ENCODE measurements at regions not wholly inside any gene's neighbourhood (a gene's known extent, or its start where the extent isn't known, plus 50 kb on each side); places are given as distances from the start of the nearest gene placed in this dataset.

DNA sequence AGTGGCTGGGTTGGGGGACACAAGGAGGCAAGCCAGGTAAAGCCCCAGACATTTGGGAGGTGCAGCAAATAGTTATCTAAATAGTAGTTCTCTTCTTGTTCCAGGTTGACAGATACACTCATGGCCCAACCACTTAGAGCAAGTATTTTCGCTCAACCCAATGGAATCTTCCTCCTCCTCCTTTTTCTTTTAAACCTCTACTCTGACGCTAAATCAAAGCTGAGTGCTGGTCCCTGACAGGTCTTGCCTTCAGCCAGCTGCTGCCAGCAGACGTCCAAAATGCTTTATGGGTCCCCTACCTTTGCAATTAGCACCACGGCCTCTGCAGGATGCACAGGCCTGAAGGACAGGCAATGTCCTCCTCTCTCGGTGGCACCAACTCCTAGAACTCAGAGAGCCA, 558.5 kb downstream of the MIAT start:
- TF ChIP-seq CTCF (IDR thresholded peaks at IDR 0.05; ENCODE audit: borderline replicate concordance, extremely low read depth, insufficient read depth): no peak
- H3K9ac ChIP-seq (ENCODE audit: low read length in 3 of 3): no peak overlapping the region
- intact Hi-C loops (cut with DNase I): no loop called here
- DNase-seq (peak in 2 of 5 donors; percentile 50 to 52), FAIRE-seq (no peak)
- H3K4me1 ChIP-seq (ENCODE audit: control insufficient read depth in 2 of 3, insufficient read depth in 2 of 3, low read depth in 1 of 3, low read length in 3 of 3): no peaks in the 10 kb centered on the region
- H3K27me3 ChIP-seq (ENCODE audit: control insufficient read depth, insufficient read depth, low read length): no peaks in the 10 kb centered on the region
- no peak overlapping the region for H3K27ac ChIP-seq (ENCODE audit: low read depth in 2 of 2, low read length in 2 of 2)
- H3K9me3 ChIP-seq (ENCODE audit: control insufficient read depth in 2 of 3, insufficient read depth in 1 of 3, low read length in 3 of 3): no peaks in the 10 kb centered on the region
- no peak overlapping the region for H3K4me3 ChIP-seq (ENCODE audit: low read length in 3 of 3)
- H3K36me3 ChIP-seq (ENCODE audit: control insufficient read depth in 2 of 3, insufficient read depth in 3 of 3, low read length in 3 of 3): no peaks in the 10 kb centered on the region

- Histone ChIP-seq H3K9me3 (ENCODE audit: control insufficient read depth in 2 of 3, insufficient read depth in 1 of 3, low read length in 3 of 3) (no peaks in the 10 kb centered on the region), H3K4me3 (ENCODE audit: low read length in 3 of 3) (no peak overlapping the region), H3K27ac (ENCODE audit: low read depth in 2 of 2, low read length in 2 of 2) (no peak overlapping the region), H3K27me3 (ENCODE audit: control insufficient read depth, insufficient read depth, low read length) (no peaks in the 10 kb centered on the region), H3K4me1 (ENCODE audit: control insufficient read depth in 2 of 3, insufficient read depth in 2 of 3, low read depth in 1 of 3, low read length in 3 of 3) (no peaks in the 10 kb centered on the region), H3K36me3 (ENCODE audit: control insufficient read depth in 2 of 3, insufficient read depth in 3 of 3, low read length in 3 of 3) (no peaks in the 10 kb centered on the region), H3K9ac (ENCODE audit: low read length in 3 of 3) (no peak overlapping the region)
- intact Hi-C loops (cut with DNase I): no loop called here
- no peak for FAIRE-seq
- TF ChIP-seq CTCF (IDR thresholded peaks at IDR 0.05; ENCODE audit: borderline replicate concordance, extremely low read depth, insufficient read depth): no peak
- no peak for DNase-seq
These were observed 559.1 kb downstream of the MIAT start for GRCh38 chr22:27216444-27216843.

DNA sequence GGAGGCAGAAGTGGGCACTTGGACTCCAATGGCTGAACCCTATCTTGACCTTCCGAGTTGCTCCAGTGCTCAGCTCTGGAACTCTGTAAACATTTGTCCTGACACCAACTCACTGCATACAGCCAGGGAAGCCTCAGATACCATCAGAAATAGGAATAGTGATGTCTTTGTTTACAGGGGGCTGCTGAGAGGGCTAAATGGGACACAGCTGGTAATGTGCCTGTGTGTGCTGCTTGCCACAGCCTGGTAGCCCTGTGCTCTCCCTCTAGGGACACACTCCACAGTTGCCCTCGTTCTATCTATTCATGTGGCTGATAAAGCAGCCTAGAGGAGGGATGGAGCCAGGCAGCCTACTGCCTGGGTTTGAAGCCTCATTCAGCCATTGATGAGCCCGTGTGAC, 559.8 kb downstream of the MIAT start:
- H3K4me1 ChIP-seq (ENCODE audit: control insufficient read depth in 2 of 3, insufficient read depth in 2 of 3, low read depth in 1 of 3, low read length in 3 of 3): no peaks in the 10 kb centered on the region
- H3K27me3 ChIP-seq (ENCODE audit: control insufficient read depth, insufficient read depth, low read length): no peaks in the 10 kb centered on the region
- H3K4me3 ChIP-seq (ENCODE audit: low read length in 3 of 3): no peak overlapping the region
- no peak for FAIRE-seq
- H3K9ac ChIP-seq (ENCODE audit: low read length in 3 of 3): no peak overlapping the region
- no peak overlapping the region for H3K27ac ChIP-seq (ENCODE audit: low read depth in 2 of 2, low read length in 2 of 2)
- DNase-seq: no peak
- intact Hi-C loops (cut with DNase I): no loop called here
- TF ChIP-seq CTCF (IDR thresholded peaks at IDR 0.05; ENCODE audit: borderline replicate concordance, extremely low read depth, insufficient read depth): no peak
- no peaks in the 10 kb centered on the region for H3K9me3 ChIP-seq (ENCODE audit: control insufficient read depth in 2 of 3, insufficient read depth in 1 of 3, low read length in 3 of 3)
- H3K36me3 ChIP-seq (ENCODE audit: control insufficient read depth in 2 of 3, insufficient read depth in 3 of 3, low read length in 3 of 3): no peaks in the 10 kb centered on the region

Data from kidney (tissue), 13 donors.